GM12801 (cell line): ENCODE measurements at regions not wholly inside any gene's neighbourhood (a gene's known extent, or its start where the extent isn't known, plus 50 kb on each side); places are given as distances from the start of the nearest gene placed in this dataset.

ENCODE experiments used
- TF ChIP-seq, protein P1 (sequence below): IDR thresholded peaks from one replicate; pipeline ENCODE4 v1.5.1; 2011; ENCODE audit warnings: control low read depth; ENCODE audit not compliant: insufficient read length; ENCODE audit errors: extremely low read depth

DNA sequence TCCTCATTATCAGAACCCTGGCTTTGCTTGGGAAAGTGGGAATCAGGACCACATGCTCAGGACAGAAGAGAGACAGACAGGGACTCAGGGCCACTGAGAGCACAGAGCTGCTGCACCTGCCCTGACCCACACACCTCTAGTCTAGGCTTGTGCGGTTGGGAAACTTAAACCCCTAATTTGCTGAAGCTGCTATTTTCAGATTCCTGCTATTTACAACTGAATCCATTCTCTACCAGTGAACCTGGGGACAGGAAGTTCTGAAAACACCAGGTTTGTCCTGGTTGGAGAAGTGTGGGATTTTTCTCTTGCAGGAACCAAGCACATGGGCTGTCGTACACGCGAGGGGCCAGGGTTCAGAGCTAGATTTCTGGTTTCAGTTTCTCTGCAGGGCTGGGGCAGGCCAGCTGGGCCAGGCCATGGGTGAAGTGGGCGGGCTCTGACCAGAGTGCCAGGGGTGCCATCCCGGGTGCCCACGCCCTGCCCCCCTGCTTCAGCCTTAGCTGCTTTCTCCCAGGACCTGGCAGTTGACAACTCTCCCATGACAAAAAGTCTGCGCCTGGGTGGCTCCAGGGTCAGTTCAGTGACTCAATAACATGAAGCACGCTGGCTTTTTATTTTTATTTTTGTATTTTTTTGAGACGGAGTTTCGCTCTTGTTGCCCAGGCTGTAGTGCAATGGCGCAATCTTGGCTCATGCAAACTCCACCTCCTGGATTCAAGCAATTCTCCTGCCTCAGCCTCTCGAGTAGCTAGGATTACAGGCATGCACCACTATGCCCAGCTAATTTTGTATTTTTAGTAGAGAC is 51.3 kb upstream of the SLC1A4 start:
- TF ChIP-seq, protein P1, sequence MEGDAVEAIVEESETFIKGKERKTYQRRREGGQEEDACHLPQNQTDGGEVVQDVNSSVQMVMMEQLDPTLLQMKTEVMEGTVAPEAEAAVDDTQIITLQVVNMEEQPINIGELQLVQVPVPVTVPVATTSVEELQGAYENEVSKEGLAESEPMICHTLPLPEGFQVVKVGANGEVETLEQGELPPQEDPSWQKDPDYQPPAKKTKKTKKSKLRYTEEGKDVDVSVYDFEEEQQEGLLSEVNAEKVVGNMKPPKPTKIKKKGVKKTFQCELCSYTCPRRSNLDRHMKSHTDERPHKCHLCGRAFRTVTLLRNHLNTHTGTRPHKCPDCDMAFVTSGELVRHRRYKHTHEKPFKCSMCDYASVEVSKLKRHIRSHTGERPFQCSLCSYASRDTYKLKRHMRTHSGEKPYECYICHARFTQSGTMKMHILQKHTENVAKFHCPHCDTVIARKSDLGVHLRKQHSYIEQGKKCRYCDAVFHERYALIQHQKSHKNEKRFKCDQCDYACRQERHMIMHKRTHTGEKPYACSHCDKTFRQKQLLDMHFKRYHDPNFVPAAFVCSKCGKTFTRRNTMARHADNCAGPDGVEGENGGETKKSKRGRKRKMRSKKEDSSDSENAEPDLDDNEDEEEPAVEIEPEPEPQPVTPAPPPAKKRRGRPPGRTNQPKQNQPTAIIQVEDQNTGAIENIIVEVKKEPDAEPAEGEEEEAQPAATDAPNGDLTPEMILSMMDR: no peak

DNA sequence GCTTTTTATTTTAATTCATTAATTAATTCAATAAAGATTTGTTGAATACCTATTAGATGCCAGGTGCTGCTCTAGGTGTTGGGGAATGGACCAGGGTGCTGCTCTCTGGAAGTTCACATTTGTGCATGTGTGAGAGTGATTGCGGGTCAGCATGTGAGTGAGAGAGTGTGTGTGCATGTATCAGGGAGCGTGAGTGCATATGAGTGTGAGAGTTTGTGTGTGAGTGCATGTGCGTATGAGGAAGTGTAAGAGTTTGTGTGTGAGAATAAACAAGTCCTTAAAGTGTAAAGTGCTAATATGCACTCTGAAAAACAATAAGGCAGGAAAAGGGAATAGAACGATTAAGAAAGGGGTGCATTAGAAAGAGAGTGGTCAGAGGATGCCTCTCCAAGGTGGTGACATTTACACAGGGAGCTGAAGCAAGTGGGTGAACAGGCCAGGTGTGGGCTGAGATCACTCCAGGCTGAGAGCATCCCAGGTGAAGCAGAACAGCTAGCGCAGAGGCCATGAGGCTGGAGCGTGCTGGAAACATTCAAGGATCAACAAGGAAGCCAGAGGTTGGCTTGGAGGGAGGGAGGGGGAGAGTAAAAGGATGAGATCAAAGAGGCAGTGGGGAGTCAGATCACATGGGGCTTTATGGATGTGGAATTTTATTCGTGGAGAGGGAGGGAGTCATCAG is 50.5 kb upstream of the SLC1A4 start:
- TF ChIP-seq, protein P1: no peak

DNA sequence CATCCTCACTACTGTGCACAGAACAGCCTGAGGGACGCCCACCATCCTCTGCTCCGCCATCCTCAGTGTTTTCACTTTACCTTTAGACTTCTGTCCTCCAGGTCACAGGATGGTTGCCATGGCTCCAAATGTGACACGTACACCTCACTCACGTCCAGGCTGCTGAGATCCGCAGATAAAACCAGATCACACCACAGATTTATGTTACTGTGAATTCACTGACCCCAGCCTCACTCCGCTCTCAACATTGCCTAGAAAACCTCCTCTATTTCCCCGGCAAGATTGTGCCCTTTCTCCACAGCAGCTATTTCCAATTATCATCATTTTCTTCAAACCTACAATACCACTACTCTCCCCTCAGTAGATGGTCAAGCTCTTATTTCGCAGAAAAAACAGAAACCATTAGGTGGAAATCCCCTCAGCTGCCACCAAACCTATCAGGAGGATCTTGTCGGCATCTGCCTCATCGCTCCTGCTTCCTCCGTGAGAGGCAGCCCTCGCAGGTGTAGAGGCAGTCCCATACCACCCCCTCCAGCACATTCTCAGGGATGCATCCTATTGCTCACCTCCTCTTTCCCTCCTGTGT is 49.8 kb upstream of the SLC1A4 start:
- TF ChIP-seq, protein P1: no peak
